ENCODE measurements at regions not wholly inside any gene's neighbourhood (a gene's known extent, or its start where the extent isn't known, plus 50 kb on each side); places are given as distances from the start of the nearest gene placed in this dataset.

DNA sequence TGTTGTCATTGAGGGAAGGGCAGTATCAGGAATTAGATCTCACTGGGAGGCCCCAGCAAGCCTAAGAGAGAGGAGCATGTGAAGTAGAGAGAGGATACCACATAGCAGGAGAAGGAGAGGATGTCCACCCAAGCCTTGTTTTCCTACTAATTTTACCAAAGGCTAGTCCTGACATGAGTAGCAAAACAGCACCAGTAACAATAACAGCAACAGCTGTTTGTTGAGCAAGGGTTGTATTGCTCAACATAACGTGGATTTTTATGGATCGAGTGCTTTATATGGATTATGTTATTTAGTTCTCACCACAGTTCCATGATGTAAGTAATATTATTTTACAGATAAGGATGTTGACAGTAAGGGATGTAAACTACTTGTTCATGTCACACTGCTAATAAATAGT is 135.2 kb upstream of the DLX6 start:
- TF ChIP-seq EZH2 (IDR thresholded peaks at IDR 0.05; ENCODE audit: insufficient read depth, poor library complexity, severe bottlenecking) (no peak), EZH2phosphoT487 (IDR thresholded peaks at IDR 0.05; ENCODE audit: insufficient read depth, low read depth) (no peak)
- in situ Hi-C loops (cut with MboI) = no loop called here
- H3K4me3 ChIP-seq = no peak overlapping the region
- H3K27ac ChIP-seq = no peak overlapping the region
- H3F3A ChIP-seq (ENCODE audit: insufficient read depth) = no peaks in the 10 kb centered on the region
- no peaks in the 10 kb centered on the region for H3K9me3 ChIP-seq (ENCODE audit: low read depth)
- H3K4me2 ChIP-seq (ENCODE audit: unreplicated experiment) = no peak overlapping the region
- no peaks in the 10 kb centered on the region for H4K20me1 ChIP-seq (ENCODE audit: insufficient read depth)
- H3K36me3 ChIP-seq (ENCODE audit: low read depth) = no peaks in the 10 kb centered on the region
- WGBS, 2 experiments (ENCODE audit: low coverage in 1 of 2, low lambda C conversion rate in 2 of 2, missing lambda C conversion rate in 2 of 2) = 16 to 28% methylated on average over 2 of the region's 2 CpGs
- no peak for DNase-seq
- no peaks in the 10 kb centered on the region for H3K4me1 ChIP-seq (ENCODE audit: insufficient read depth)
- H3K27me3 ChIP-seq (replicated peaks; ENCODE audit: insufficient read depth) = no peaks in the 10 kb centered on the region
- H3K79me2 ChIP-seq (ENCODE audit: insufficient read depth) = no peaks in the 10 kb centered on the region
- no peaks in the 10 kb centered on the region for H3K9me2 ChIP-seq (ENCODE audit: insufficient read depth)
- H3K9ac ChIP-seq = no peak overlapping the region
- no peak overlapping the region for H2AFZ ChIP-seq

DNA sequence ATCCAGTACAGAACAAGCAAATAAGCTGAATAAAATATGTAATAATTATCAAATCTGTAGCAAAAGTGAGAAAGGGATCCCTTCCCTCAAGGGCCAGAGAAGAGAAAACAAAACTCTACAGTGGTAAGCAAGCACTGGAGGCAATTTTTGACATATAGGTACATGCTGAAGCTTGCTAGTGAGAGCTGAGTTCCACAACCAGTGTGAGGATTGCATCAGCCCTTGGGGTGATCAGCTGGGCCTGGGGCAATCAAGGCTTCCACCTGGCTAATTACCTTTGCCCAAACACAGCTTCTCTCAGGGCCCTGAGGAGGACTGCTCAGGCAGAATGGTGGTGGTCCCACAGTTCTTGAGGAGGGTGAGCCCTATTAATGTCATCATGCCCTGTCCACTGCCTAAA is 134.4 kb upstream of the DLX6 start:
- H3K4me2 ChIP-seq (ENCODE audit: unreplicated experiment) = no peak overlapping the region
- H3F3A ChIP-seq (ENCODE audit: insufficient read depth) = no peaks in the 10 kb centered on the region
- no peaks in the 10 kb centered on the region for H3K4me1 ChIP-seq (ENCODE audit: insufficient read depth)
- H4K20me1 ChIP-seq (ENCODE audit: insufficient read depth) = no peaks in the 10 kb centered on the region
- H3K9ac ChIP-seq = no peak overlapping the region
- in situ Hi-C loops (cut with MboI) = no loop called here
- H3K36me3 ChIP-seq (ENCODE audit: low read depth) = no peaks in the 10 kb centered on the region
- no peak overlapping the region for H3K4me3 ChIP-seq
- H3K9me3 ChIP-seq (ENCODE audit: low read depth) = no peaks in the 10 kb centered on the region
- H3K9me2 ChIP-seq (ENCODE audit: insufficient read depth) = no peaks in the 10 kb centered on the region
- TF ChIP-seq EZH2phosphoT487 (IDR thresholded peaks at IDR 0.05; ENCODE audit: insufficient read depth, low read depth) (no peak), EZH2 (IDR thresholded peaks at IDR 0.05; ENCODE audit: insufficient read depth, poor library complexity, severe bottlenecking) (no peak)
- no peaks in the 10 kb centered on the region for H3K27me3 ChIP-seq (replicated peaks; ENCODE audit: insufficient read depth)
- H2AFZ ChIP-seq = no peak overlapping the region
- no peak overlapping the region for H3K27ac ChIP-seq
- H3K79me2 ChIP-seq (ENCODE audit: insufficient read depth) = no peaks in the 10 kb centered on the region
- no peak for DNase-seq

DNA sequence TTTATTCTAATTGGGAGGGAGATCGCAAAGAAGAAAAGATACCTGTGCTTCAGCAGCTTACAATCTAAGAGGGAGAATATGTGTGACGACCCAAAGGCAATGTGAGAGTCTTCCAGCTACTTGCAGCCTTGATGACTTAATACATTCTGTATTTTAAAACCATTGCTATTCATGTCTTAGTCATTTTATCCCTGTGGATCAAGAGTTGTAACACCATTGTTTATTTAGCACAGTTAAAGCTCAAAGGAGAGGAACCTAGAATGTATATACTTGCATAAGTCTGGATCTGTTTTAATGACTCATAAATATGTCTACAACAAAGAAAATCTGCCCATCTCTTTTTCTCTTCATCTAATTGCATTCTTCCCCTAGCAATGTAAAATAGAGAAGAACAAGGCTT is 117.9 kb upstream of the DLX6 start:
- Histone ChIP-seq H3K4me1 (ENCODE audit: insufficient read depth) (no peaks in the 10 kb centered on the region), H3K9ac (no peak overlapping the region), H3K79me2 (ENCODE audit: insufficient read depth) (no peaks in the 10 kb centered on the region), H3K4me3 (no peak overlapping the region), H3K9me3 (ENCODE audit: low read depth) (no peaks in the 10 kb centered on the region), H3K9me2 (ENCODE audit: insufficient read depth) (no peaks in the 10 kb centered on the region), H3K36me3 (ENCODE audit: low read depth) (no peaks in the 10 kb centered on the region), H4K20me1 (ENCODE audit: insufficient read depth) (no peaks in the 10 kb centered on the region), H2AFZ (no peak overlapping the region), H3K27me3 (replicated peaks; ENCODE audit: insufficient read depth) (no peaks in the 10 kb centered on the region), H3K27ac (no peak overlapping the region), H3K4me2 (ENCODE audit: unreplicated experiment) (no peak overlapping the region), H3F3A (ENCODE audit: insufficient read depth) (no peaks in the 10 kb centered on the region)
- DNase-seq = no peak
- 31 to 36% methylated on average over 2 of the region's 2 CpGs for WGBS, 2 experiments (ENCODE audit: low coverage in 1 of 2, low lambda C conversion rate in 2 of 2, missing lambda C conversion rate in 2 of 2)
- in situ Hi-C loops (cut with MboI) = no loop called here
- TF ChIP-seq EZH2 (IDR thresholded peaks at IDR 0.05; ENCODE audit: insufficient read depth, poor library complexity, severe bottlenecking) = no peak
- no peak for TF ChIP-seq EZH2phosphoT487 (IDR thresholded peaks at IDR 0.05; ENCODE audit: insufficient read depth, low read depth)

DNA sequence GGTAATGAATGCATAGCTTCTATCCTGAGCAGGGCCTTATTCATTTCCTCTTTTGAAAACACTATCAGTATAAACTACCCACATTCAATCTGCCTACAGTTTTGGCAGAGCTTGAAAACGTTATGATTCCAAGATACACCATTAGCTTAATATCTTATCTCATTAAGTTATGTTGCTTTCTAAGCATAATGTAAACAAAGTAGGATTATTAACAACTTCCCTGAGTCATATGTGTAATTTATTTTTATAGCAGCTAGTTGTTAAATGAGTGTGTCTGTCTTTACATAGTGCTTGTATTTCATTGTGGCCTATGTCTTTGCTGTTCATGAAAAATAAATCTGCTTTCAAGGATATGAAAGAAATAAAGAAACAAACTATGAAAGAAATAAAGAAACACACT is 106.2 kb upstream of the DLX6 start:
- Histone ChIP-seq H3K9ac (no peak overlapping the region), H3K9me2 (ENCODE audit: insufficient read depth) (no peaks in the 10 kb centered on the region), H2AFZ (no peak overlapping the region), H4K20me1 (ENCODE audit: insufficient read depth) (no peaks in the 10 kb centered on the region), H3K79me2 (ENCODE audit: insufficient read depth) (no peaks in the 10 kb centered on the region), H3K4me3 (no peak overlapping the region), H3K36me3 (ENCODE audit: low read depth) (no peaks in the 10 kb centered on the region), H3F3A (ENCODE audit: insufficient read depth) (no peaks in the 10 kb centered on the region), H3K4me1 (ENCODE audit: insufficient read depth) (no peaks in the 10 kb centered on the region), H3K27me3 (replicated peaks; ENCODE audit: insufficient read depth) (no peaks in the 10 kb centered on the region), H3K4me2 (ENCODE audit: unreplicated experiment) (no peak overlapping the region), H3K27ac (no peak overlapping the region), H3K9me3 (ENCODE audit: low read depth) (no peaks in the 10 kb centered on the region)
- no peak for DNase-seq
- WGBS, 2 experiments (ENCODE audit: low coverage in 1 of 2, low lambda C conversion rate in 2 of 2, missing lambda C conversion rate in 2 of 2) = 0 to 8% methylated on average over 1 of the region's 1 CpG
- in situ Hi-C loops (cut with MboI) = no loop called here
- TF ChIP-seq EZH2phosphoT487 (IDR thresholded peaks at IDR 0.05; ENCODE audit: insufficient read depth, low read depth) (no peak), EZH2 (IDR thresholded peaks at IDR 0.05; ENCODE audit: insufficient read depth, poor library complexity, severe bottlenecking) (no peak)

DNA sequence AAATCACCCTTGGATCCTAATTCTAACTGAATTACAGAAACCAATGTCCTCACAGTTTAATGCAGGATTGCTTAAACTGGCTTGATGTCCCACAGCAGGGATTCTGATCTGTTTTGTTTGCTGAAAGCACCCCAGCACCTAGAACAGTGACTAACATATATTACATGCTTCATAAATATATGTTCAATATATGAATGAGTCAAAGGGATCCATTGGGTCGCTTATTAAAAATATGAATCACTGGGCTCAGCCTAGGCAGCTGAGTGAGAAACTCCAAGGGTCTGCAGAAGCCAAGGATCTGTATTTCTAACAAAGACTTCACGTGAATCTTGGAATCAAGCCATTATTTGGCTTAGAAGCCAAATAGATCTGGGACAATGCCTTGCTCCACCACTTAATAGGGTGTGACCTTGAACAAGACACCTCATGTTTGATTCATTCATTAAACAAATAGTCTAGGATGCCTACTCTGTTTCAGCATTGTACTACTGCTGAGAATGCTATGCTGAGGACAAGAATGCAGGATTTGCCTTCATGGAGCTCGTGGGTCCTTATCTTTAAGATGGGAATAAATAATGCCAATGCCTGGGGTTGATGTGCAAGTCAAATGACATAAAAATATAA is 103.4 kb upstream of the DLX6 start:
- H4K20me1 ChIP-seq (ENCODE audit: insufficient read depth) = no peaks in the 10 kb centered on the region
- in situ Hi-C loops (cut with MboI) = no loop called here
- WGBS, 2 experiments (ENCODE audit: low coverage in 1 of 2, low lambda C conversion rate in 2 of 2, missing lambda C conversion rate in 2 of 2) = 8 to 15% methylated on average over 3 of the region's 3 CpGs
- H3K36me3 ChIP-seq (ENCODE audit: low read depth) = no peaks in the 10 kb centered on the region
- no peaks in the 10 kb centered on the region for H3F3A ChIP-seq (ENCODE audit: insufficient read depth)
- no peak overlapping the region for H3K27ac ChIP-seq
- no peaks in the 10 kb centered on the region for H3K79me2 ChIP-seq (ENCODE audit: insufficient read depth)
- TF ChIP-seq EZH2 (IDR thresholded peaks at IDR 0.05; ENCODE audit: insufficient read depth, poor library complexity, severe bottlenecking) (no peak), EZH2phosphoT487 (IDR thresholded peaks at IDR 0.05; ENCODE audit: insufficient read depth, low read depth) (no peak)
- no peak overlapping the region for H3K4me3 ChIP-seq
- H2AFZ ChIP-seq = no peak overlapping the region
- no peak overlapping the region for H3K4me2 ChIP-seq (ENCODE audit: unreplicated experiment)
- no peak for DNase-seq
- no peak overlapping the region for H3K9ac ChIP-seq
- no peaks in the 10 kb centered on the region for H3K4me1 ChIP-seq (ENCODE audit: insufficient read depth)
- H3K9me2 ChIP-seq (ENCODE audit: insufficient read depth) = no peaks in the 10 kb centered on the region
- no peaks in the 10 kb centered on the region for H3K9me3 ChIP-seq (ENCODE audit: low read depth)
- H3K27me3 ChIP-seq (replicated peaks; ENCODE audit: insufficient read depth) = no peaks in the 10 kb centered on the region
